ENCODE measurements at regions not wholly inside any gene's neighbourhood (a gene's known extent, or its start where the extent isn't known, plus 50 kb on each side); places are given as distances from the start of the nearest gene placed in this dataset.

GRCh38 chr13:90752070-90752469, 595.4 kb upstream of the MIR17HG start:
- Mint-ChIP-seq H3K27ac (no peak overlapping the region), H3K4me3 (no peak overlapping the region), H3K4me1 (peaks cover 14% of the 10 kb centered on the region), H3K9me3 (peaks cover 4% of the 10 kb centered on the region), H3K27me3 (ENCODE audit: low read depth, poor library complexity) (peaks cover 3% of the 10 kb centered on the region), H3K36me3 (ENCODE audit: low read depth) (no peaks in the 10 kb centered on the region)
- TF ChIP-seq CTCF (IDR thresholded peaks at IDR 0.05), result no peak
- DNase-seq, result no peak

GRCh38 chr13:90757127-90757680, 590.3 kb upstream of the MIR17HG start:
- no peak for DNase-seq
- Mint-ChIP-seq H3K36me3 (ENCODE audit: low read depth) (no peaks in the 10 kb centered on the region), H3K27me3 (ENCODE audit: low read depth, poor library complexity) (peaks cover 8% of the 10 kb centered on the region)

GRCh38 chr13:90760639-90761038, 586.8 kb upstream of the MIR17HG start:
- no peak for TF ChIP-seq CTCF (IDR thresholded peaks at IDR 0.05)
- DNase-seq, result no peak
- no peaks in the 10 kb centered on the region for H3K36me3 Mint-ChIP-seq (ENCODE audit: low read depth)
- H3K4me1 Mint-ChIP-seq, result no peaks in the 10 kb centered on the region
- H3K27ac Mint-ChIP-seq, result no peak overlapping the region
- no peaks in the 10 kb centered on the region for H3K9me3 Mint-ChIP-seq
- H3K4me3 Mint-ChIP-seq, result no peak overlapping the region
- peaks cover 8% of the 10 kb centered on the region for H3K27me3 Mint-ChIP-seq (ENCODE audit: low read depth, poor library complexity)

More at GRCh38 chr13:90757127-90757680, 590.3 kb upstream of the MIR17HG start:
- H3K4me1 Mint-ChIP-seq, result no peaks in the 10 kb centered on the region
- no peaks in the 10 kb centered on the region for H3K9me3 Mint-ChIP-seq
- TF ChIP-seq CTCF (IDR thresholded peaks at IDR 0.05), result no peak
- H3K4me3 Mint-ChIP-seq, result no peak overlapping the region
- H3K27ac Mint-ChIP-seq, result no peak overlapping the region

- Mint-ChIP-seq H3K36me3 (ENCODE audit: low read depth) (no peaks in the 10 kb centered on the region), H3K27me3 (ENCODE audit: low read depth, poor library complexity) (peaks cover 6% of the 10 kb centered on the region), H3K4me1 (no peaks in the 10 kb centered on the region), H3K27ac (no peak overlapping the region), H3K9me3 (no peaks in the 10 kb centered on the region), H3K4me3 (no peak overlapping the region)
- DNase-seq, result no peak
- TF ChIP-seq CTCF (IDR thresholded peaks at IDR 0.05), result no peak
Observed at GRCh38 chr13:90763476-90764150, 583.9 kb upstream of the MIR17HG start.

- Mint-ChIP-seq H3K27ac (no peak overlapping the region), H3K27me3 (ENCODE audit: low read depth, poor library complexity) (peaks cover 3% of the 10 kb centered on the region), H3K36me3 (ENCODE audit: low read depth) (no peaks in the 10 kb centered on the region), H3K4me3 (no peak overlapping the region), H3K9me3 (no peaks in the 10 kb centered on the region), H3K4me1 (no peaks in the 10 kb centered on the region)
- TF ChIP-seq CTCF (IDR thresholded peaks at IDR 0.05), result no peak
- DNase-seq, result no peak
Observed at GRCh38 chr13:90766386-90766902, 581.0 kb upstream of the MIR17HG start.

- Mint-ChIP-seq H3K4me3 (no peak overlapping the region), H3K36me3 (ENCODE audit: low read depth) (no peaks in the 10 kb centered on the region), H3K4me1 (no peaks in the 10 kb centered on the region), H3K9me3 (no peaks in the 10 kb centered on the region), H3K27me3 (ENCODE audit: low read depth, poor library complexity) (peaks cover 3% of the 10 kb centered on the region), H3K27ac (no peak overlapping the region)
- DNase-seq, result no peak
- no peak for TF ChIP-seq CTCF (IDR thresholded peaks at IDR 0.05)
Observed at GRCh38 chr13:90768116-90768515, 579.4 kb upstream of the MIR17HG start.
